ENCODE measurements at regions not wholly inside any gene's neighbourhood (a gene's known extent, or its start where the extent isn't known, plus 50 kb on each side); places are given as distances from the start of the nearest gene placed in this dataset.

- TF ChIP-seq POLR2A (IDR thresholded peaks at IDR 0.05), result no peak
- TF ChIP-seq, protein P1, sequence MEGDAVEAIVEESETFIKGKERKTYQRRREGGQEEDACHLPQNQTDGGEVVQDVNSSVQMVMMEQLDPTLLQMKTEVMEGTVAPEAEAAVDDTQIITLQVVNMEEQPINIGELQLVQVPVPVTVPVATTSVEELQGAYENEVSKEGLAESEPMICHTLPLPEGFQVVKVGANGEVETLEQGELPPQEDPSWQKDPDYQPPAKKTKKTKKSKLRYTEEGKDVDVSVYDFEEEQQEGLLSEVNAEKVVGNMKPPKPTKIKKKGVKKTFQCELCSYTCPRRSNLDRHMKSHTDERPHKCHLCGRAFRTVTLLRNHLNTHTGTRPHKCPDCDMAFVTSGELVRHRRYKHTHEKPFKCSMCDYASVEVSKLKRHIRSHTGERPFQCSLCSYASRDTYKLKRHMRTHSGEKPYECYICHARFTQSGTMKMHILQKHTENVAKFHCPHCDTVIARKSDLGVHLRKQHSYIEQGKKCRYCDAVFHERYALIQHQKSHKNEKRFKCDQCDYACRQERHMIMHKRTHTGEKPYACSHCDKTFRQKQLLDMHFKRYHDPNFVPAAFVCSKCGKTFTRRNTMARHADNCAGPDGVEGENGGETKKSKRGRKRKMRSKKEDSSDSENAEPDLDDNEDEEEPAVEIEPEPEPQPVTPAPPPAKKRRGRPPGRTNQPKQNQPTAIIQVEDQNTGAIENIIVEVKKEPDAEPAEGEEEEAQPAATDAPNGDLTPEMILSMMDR (IDR thresholded peaks at IDR 0.05), result no peak
- no peak for TF ChIP-seq POLR2AphosphoS5 (IDR thresholded peaks at IDR 0.05; ENCODE audit: insufficient read depth in 1 of 2, low read depth in 1 of 2)
Observed at GRCh38 chr11:116390963-116391362, 381.8 kb downstream of the BUD13 start.
